Endothelial cell of umbilical vein (primary cell): ENCODE measurements at regions not wholly inside any gene's neighbourhood (a gene's known extent, or its start where the extent isn't known, plus 50 kb on each side); places are given as distances from the start of the nearest gene placed in this dataset.

Experiments
- BruUV-seq: library from RNA; stranded (reverse); fragments of 400-500 nt; replicated peaks from 2 replicates; lab custom pipeline; 2021; lab: Mats Ljungman, UMichigan
- CTCF ChIA-PET: fragments of 300-600, 350-600 bp; sonication (Branson Sonifier 250); formaldehyde crosslinking; loops from one replicate; lab custom pipeline; 2021; ENCODE audit warnings: antibody characterized with exemption, inconsistent platforms; lab: Charles Lee
- POLR2A ChIA-PET: fragments of 300-600, 350-600 bp; sonication (Branson Sonifier 250); formaldehyde crosslinking; loops from one replicate; lab custom pipeline; 2021; ENCODE audit warnings: antibody characterized with exemption, inconsistent platforms; lab: Charles Lee
- DNase-seq: peaks from one replicate; pipeline ENCODE4 v3.0.0-alpha.2; 2011; ENCODE audit warnings: low read depth, low spot score
- FAIRE-seq: peaks from 2 replicates; lab custom pipeline; 2011; peaks lifted over from hg19 to GRCh38; lab: Jason Lieb, UNC
- H2AFZ ChIP-seq: 2 replicates; pipeline ENCODE4 v1.6.0; 2012; ENCODE audit warnings: low read depth, low read length, control low read depth, inconsistent platforms
- H3K27ac ChIP-seq: 2 replicates; pipeline ENCODE4 v1.5.1; 2011; ENCODE audit warnings: low read depth, mild to moderate bottlenecking, control low read depth, low read length, moderate library complexity; ENCODE audit not compliant: insufficient read depth
- H3K27me3 ChIP-seq, 2 experiments: 2 replicates each; pipeline versions ENCODE4 v1.6.0 to v1.6.1; 2011; ENCODE audit warnings: low read length in 2 of 2, mixed read lengths in 1 of 2; ENCODE audit not compliant: control insufficient read depth in 2 of 2, insufficient read depth in 2 of 2
- H3K36me3 ChIP-seq, 2 experiments: 2 replicates in 1 of 2; 3 replicates in 1 of 2; pipeline ENCODE4 v1.5.1; 2011; ENCODE audit warnings: low read length in 2 of 2, mild to moderate bottlenecking in 1 of 2, moderate library complexity in 1 of 2; ENCODE audit not compliant: control insufficient read depth in 2 of 2, insufficient read depth in 2 of 2; ENCODE audit errors: extremely low read depth in 1 of 2
- H3K4me1 ChIP-seq: 3 replicates; pipeline ENCODE4 v1.5.1; 2011; ENCODE audit warnings: mild to moderate bottlenecking, low read length; ENCODE audit not compliant: control insufficient read depth, insufficient read depth; ENCODE audit errors: extremely low read depth
- H3K4me2 ChIP-seq: 2 replicates; pipeline ENCODE4 v1.6.1; 2011; ENCODE audit warnings: low read length, control low read depth, mixed read lengths; ENCODE audit not compliant: insufficient read depth
- H3K4me3 ChIP-seq, 3 experiments: fragments of 200-600 bp in 1 of 3; sonication (generic), shearing (Covaris generic) in 1 of 3; replicated peaks in 1 of 3; 2 replicates each; pipeline ENCODE4 v1.5.1; 2011 to 2016; ENCODE audit warnings: control low read depth in 3 of 3, low read length in 3 of 3, mild to moderate bottlenecking in 2 of 3, inconsistent platforms in 1 of 3, low read depth in 1 of 3, moderate library complexity in 1 of 3; ENCODE audit not compliant: insufficient read depth in 1 of 3
- H3K79me2 ChIP-seq: 2 replicates; pipeline ENCODE4 v1.6.0; 2012; ENCODE audit warnings: low read length, inconsistent platforms; ENCODE audit not compliant: control insufficient read depth, insufficient read depth
- H3K9ac ChIP-seq: replicated peaks from 2 replicates; pipeline ENCODE3; 2011; ENCODE audit warnings: low read length, control low read depth; ENCODE audit not compliant: insufficient read depth; ENCODE audit errors: extremely low read depth
- H3K9me1 ChIP-seq: replicated peaks from 3 replicates; pipeline ENCODE4 v1.6.0; 2011; ENCODE audit warnings: mild to moderate bottlenecking, low read length; ENCODE audit not compliant: control insufficient read depth, insufficient read depth; ENCODE audit errors: extremely low read depth
- H3K9me3 ChIP-seq: replicated peaks from 2 replicates; pipeline ENCODE4 v1.5.1; 2012; ENCODE audit warnings: low read length, inconsistent platforms; ENCODE audit not compliant: control insufficient read depth, insufficient read depth
- H4K20me1 ChIP-seq: replicated peaks from 2 replicates; pipeline ENCODE3; 2011; ENCODE audit warnings: mild to moderate bottlenecking, low read length; ENCODE audit not compliant: control insufficient read depth, insufficient read depth; ENCODE audit errors: extremely low read depth
- CTCF ChIP-seq, 2 donors: IDR thresholded peaks; 1 replicate in 1 of 2; 2 replicates in 1 of 2; pipeline ENCODE4 v1.5.1; 2011; ENCODE audit warnings: low read length in 2 of 2, mild to moderate bottlenecking in 2 of 2, moderate library complexity in 2 of 2, control low read depth in 1 of 2, inconsistent platforms in 1 of 2, low read depth in 1 of 2; ENCODE audit not compliant: insufficient read depth in 1 of 2; ENCODE audit errors: extremely low read depth in 1 of 2
- EZH2 ChIP-seq: IDR thresholded peaks from 2 replicates; pipeline ENCODE4 v1.6.1; 2012; ENCODE audit warnings: borderline replicate concordance, low read depth, mild to moderate bottlenecking, moderate library complexity, low read length, inconsistent platforms; ENCODE audit not compliant: severe bottlenecking
- FOS ChIP-seq: IDR thresholded peaks from 2 replicates; pipeline ENCODE4 v1.6.1; 2011; ENCODE audit warnings: mild to moderate bottlenecking, low read length, moderate library complexity, borderline replicate concordance; ENCODE audit not compliant: insufficient read depth
- GATA2 ChIP-seq: IDR thresholded peaks from 2 replicates; pipeline ENCODE4 v1.7.0; 2011; ENCODE audit warnings: low read depth, mild to moderate bottlenecking, moderate library complexity, mixed read lengths, low read length; ENCODE audit not compliant: insufficient read length, insufficient read depth
- JUN ChIP-seq: IDR thresholded peaks from 2 replicates; pipeline ENCODE4 v1.6.1; 2011; ENCODE audit warnings: borderline replicate concordance, low read depth; ENCODE audit not compliant: insufficient read length, insufficient read depth
- MAX ChIP-seq: IDR thresholded peaks from 2 replicates; pipeline ENCODE4 v1.6.1; 2011; ENCODE audit not compliant: insufficient read depth, insufficient read length
- MYC ChIP-seq: IDR thresholded peaks from one replicate; pipeline ENCODE4 v1.6.1; 2011; ENCODE audit warnings: mild to moderate bottlenecking, low read depth, low read length
- POLR2A ChIP-seq: IDR thresholded peaks from 2 replicates; pipeline ENCODE4 v1.6.1; 2012; ENCODE audit warnings: low read depth, mild to moderate bottlenecking, control low read depth, low read length
- POLR2AphosphoS5 ChIP-seq: IDR thresholded peaks from 2 replicates; pipeline ENCODE4 v1.6.1; 2012; ENCODE audit warnings: low read depth, mild to moderate bottlenecking, control low read depth, low read length, moderate library complexity; ENCODE audit not compliant: insufficient read depth
- dilution Hi-C: fragments of 300-500 bp; cut with MboI; formaldehyde crosslinking; loops from one replicate; pipeline ENCODE4 v1.15.0; 2019; ENCODE audit warnings: low sequenced_read_pairs; ENCODE audit not compliant: extremely low pct_ligation_motif_present
- intact Hi-C: fragments of 100-400 bp; cut with micrococcal nuclease; formaldehyde crosslinking; loops from one replicate; pipeline ENCODE4 v1.10.0; 2022

- FAIRE-seq: no peak
- Histone ChIP-seq H3K4me2 (no peak overlapping the region), H3K9ac (no peak overlapping the region), H3K9me1 (no peaks in the 10 kb centered on the region), H2AFZ (no peak overlapping the region), H4K20me1 (no peaks in the 10 kb centered on the region), H3K36me3 (no peaks in the 10 kb centered on the region), H3K4me3 (no peak overlapping the region), H3K9me3 (no peaks in the 10 kb centered on the region), H3K79me2 (no peaks in the 10 kb centered on the region), H3K27ac (no peak overlapping the region), H3K4me1 (no peaks in the 10 kb centered on the region), H3K27me3 (no peaks in the 10 kb centered on the region)
- TF ChIP-seq POLR2AphosphoS5 (no peak), POLR2A (no peak), EZH2 (no peak), JUN (no peak), CTCF (IDR thresholded peaks at IDR 0.05; ENCODE audit: extremely low read depth in 1 of 2, insufficient read depth in 1 of 2, low read depth in 1 of 2, low read length in 2 of 2) (no peak), MAX (no peak), FOS (no peak), GATA2 (no peak), MYC (no peak)
- CTCF ChIA-PET: no interaction called here
- dilution Hi-C loops (no loop called here), intact Hi-C loops (no loop called here)
- POLR2A ChIA-PET: no interaction called here
- no TSS peak for BruUV-seq
- no peak for DNase-seq
These were observed 142.0 kb upstream of the TSHZ3 start for GRCh38 chr19:31491242-31491641.
